HCT116 (cell line): ENCODE measurements at regions not wholly inside any gene's neighbourhood (a gene's known extent, or its start where the extent isn't known, plus 50 kb on each side); places are given as distances from the start of the nearest gene placed in this dataset.

ENCODE experiments used
- ATAC-seq: fragments of 200-7000 bp; cut with Tn5 transposase; 2 replicates; pipeline ENCODE4 v1.9.1; 2020; ENCODE audit warnings: mild to moderate bottlenecking, moderate library complexity
- BruUV-seq: library from RNA; stranded (reverse); fragments of 400-500 nt; replicated peaks from 2 replicates; lab custom pipeline; 2021; lab: Mats Ljungman, UMichigan
- CTCF ChIA-PET: fragments of 300-600 bp; sonication (Branson Sonifier 250); formaldehyde crosslinking; loops from one replicate; lab custom pipeline; 2021; ENCODE audit warnings: antibody characterized with exemption; lab: Charles Lee
- POLR2A ChIA-PET: fragments of 300-600, 350-600 bp; sonication (Branson Sonifier 250); formaldehyde crosslinking; loops from one replicate; lab custom pipeline; 2021; ENCODE audit warnings: antibody characterized with exemption; lab: Charles Lee
- RAD21 ChIA-PET, 2 experiments: fragments of 300-600 bp; sonication (Branson Sonifier 250); formaldehyde crosslinking; loops; one replicate each; lab custom pipeline; 2023; ENCODE audit warnings: low total read pairs in 2 of 2; ENCODE audit not compliant: uncharacterized antibody in 2 of 2, unreplicated experiment in 2 of 2, low non-redundant PET in 1 of 2; lab: Charles Lee
- DNase-seq: peaks from one replicate; pipeline ENCODE4 v3.0.0-alpha.2; 2010; ENCODE audit warnings: low read depth, low spot score
- H2AFZ ChIP-seq: fragments of 200-600 bp; shearing (Covaris generic), sonication (generic); 2 replicates; pipeline ENCODE4 v1.6.1; 2017; ENCODE audit warnings: low read depth, mixed run types, mixed read lengths, antibody characterized with exemption, low read length; ENCODE audit not compliant: poor library complexity, severe bottlenecking
- H3K27ac ChIP-seq: 2 replicates; pipeline ENCODE4 v1.5.1; 2012; ENCODE audit warnings: low read depth, low read length
- H3K27me3 ChIP-seq: fragments of 200-600 bp; sonication (generic); 2 replicates; pipeline ENCODE4 v1.6.1; 2016; ENCODE audit warnings: mixed run types, low read length, mixed read lengths; ENCODE audit not compliant: insufficient read depth
- H3K36me3 ChIP-seq, 2 experiments: fragments of 200-500 bp in 1 of 2; fragments of 200-600 bp in 1 of 2; sonication (Bioruptor generic) in 1 of 2; sonication (generic) in 1 of 2; 2 replicates each; pipeline versions ENCODE4 v1.5.1 to v1.6.1; 2014 to 2016; ENCODE audit warnings: low read length in 2 of 2, inconsistent platforms in 1 of 2, mixed read lengths in 1 of 2, mixed run types in 1 of 2; ENCODE audit not compliant: insufficient read depth in 2 of 2, control insufficient read depth in 1 of 2
- H3K4me1 ChIP-seq, 2 experiments: fragments of 200-600 bp in 1 of 2; sonication (generic) in 1 of 2; 2 replicates each; pipeline versions ENCODE4 v1.5.1 to v1.6.1; 2012 to 2017; ENCODE audit warnings: low read length in 2 of 2, inconsistent platforms in 1 of 2, mild to moderate bottlenecking in 1 of 2, mixed read lengths in 1 of 2, mixed run types in 1 of 2, moderate library complexity in 1 of 2; ENCODE audit not compliant: insufficient read depth in 2 of 2, control insufficient read depth in 1 of 2
- H3K4me2 ChIP-seq: fragments of 200-600 bp; sonication (generic); 2 replicates; pipeline ENCODE4 v1.6.1; 2017; ENCODE audit warnings: mixed run types, low read length, mixed read lengths
- H3K4me3 ChIP-seq, 2 experiments: fragments of 200-600 bp in 1 of 2; sonication (generic) in 1 of 2; replicated peaks in 1 of 2; 2 replicates each; pipeline ENCODE4 v1.5.1; 2011 to 2016; ENCODE audit warnings: low read length in 2 of 2, control low read depth in 1 of 2, low read depth in 1 of 2, mild to moderate bottlenecking in 1 of 2, mixed read lengths in 1 of 2, mixed run types in 1 of 2
- H3K79me2 ChIP-seq: fragments of 200-600 bp; sonication (generic); 2 replicates; pipeline ENCODE4 v1.6.1; 2017; ENCODE audit warnings: mild to moderate bottlenecking, mixed run types, low read length, moderate library complexity, mixed read lengths; ENCODE audit not compliant: insufficient read depth
- H3K9ac ChIP-seq: fragments of 200-600 bp; sonication (generic); 2 replicates; pipeline ENCODE4 v1.6.1; 2016; ENCODE audit warnings: low read length, mixed read lengths
- H3K9me2 ChIP-seq: fragments of 200-600 bp; sonication (generic), shearing (Covaris generic); 2 replicates; pipeline ENCODE4 v1.6.1; 2017; ENCODE audit warnings: mixed run types, mild to moderate bottlenecking, moderate library complexity; ENCODE audit not compliant: insufficient read depth
- H3K9me3 ChIP-seq, 2 experiments: fragments of 200-500 bp in 1 of 2; fragments of 200-600 bp in 1 of 2; sonication (Bioruptor generic) in 1 of 2; sonication (generic) in 1 of 2; 2 replicates each; pipeline ENCODE4 v1.6.1; 2014 to 2017; ENCODE audit warnings: low read length in 2 of 2, mixed read lengths in 2 of 2, inconsistent platforms in 1 of 2, low read depth in 1 of 2, mild to moderate bottlenecking in 1 of 2, mixed run types in 1 of 2, moderate library complexity in 1 of 2; ENCODE audit not compliant: control insufficient read depth in 1 of 2, insufficient read depth in 1 of 2
- H4K20me1 ChIP-seq: fragments of 200-600 bp; sonication (generic), shearing (Covaris generic); 2 replicates; pipeline ENCODE4 v1.6.1; 2017; ENCODE audit warnings: mixed run types, mild to moderate bottlenecking, moderate library complexity; ENCODE audit not compliant: insufficient read depth
- CBX3 ChIP-seq: IDR thresholded peaks from 2 replicates; pipeline ENCODE4 v1.6.1; 2012; ENCODE audit warnings: low read depth
- EGR1 ChIP-seq: IDR thresholded peaks from 2 replicates; pipeline ENCODE4 v1.6.1; 2012; ENCODE audit warnings: low read depth
- ELF1 ChIP-seq: IDR thresholded peaks from 2 replicates; pipeline ENCODE4 v1.6.1; 2012; ENCODE audit warnings: low read depth, borderline replicate concordance
- EZH2 ChIP-seq: fragments of 200-600 bp; sonication (generic); IDR thresholded peaks from 2 replicates; pipeline ENCODE4 v1.6.1; 2017; ENCODE audit warnings: antibody characterized with exemption, mixed run types
- FOSL1 ChIP-seq: IDR thresholded peaks from 2 replicates; pipeline ENCODE4 v1.6.1; 2012; ENCODE audit warnings: low read depth
- JUND ChIP-seq: IDR thresholded peaks from 2 replicates; pipeline ENCODE4 v1.6.1; 2012
- POLR2AphosphoS5 ChIP-seq: IDR thresholded peaks from 2 replicates; pipeline ENCODE4 v1.6.1; 2011; ENCODE audit warnings: mild to moderate bottlenecking, low read depth, low read length, moderate library complexity
- RAD21 ChIP-seq: IDR thresholded peaks from 2 replicates; pipeline ENCODE4 v1.6.1; 2012; ENCODE audit warnings: low read depth, mild to moderate bottlenecking
- SIN3A ChIP-seq: IDR thresholded peaks from 2 replicates; pipeline ENCODE4 v1.6.1; 2012; ENCODE audit warnings: low read depth
- SP1 ChIP-seq: IDR thresholded peaks from 2 replicates; pipeline ENCODE4 v1.6.1; 2012; ENCODE audit warnings: low read depth
- TCF7L2 ChIP-seq: IDR thresholded peaks from 2 replicates; pipeline ENCODE4 v1.7.0; 2011; ENCODE audit warnings: borderline replicate concordance, inconsistent platforms; ENCODE audit not compliant: insufficient read depth, insufficient read length; ENCODE audit errors: extremely low read depth
- YY1 ChIP-seq: IDR thresholded peaks from 2 replicates; pipeline ENCODE4 v1.6.1; 2011; ENCODE audit warnings: low read length, low read depth, moderate library complexity, mild to moderate bottlenecking; ENCODE audit not compliant: insufficient replicate concordance; ENCODE audit errors: extremely low read depth
- ZFX ChIP-seq: fragments of 450-650 bp; IDR thresholded peaks from 2 replicates; pipeline ENCODE4 v1.6.1; 2017
- ZNF274 ChIP-seq: fragments of 200-500 bp; sonication (Bioruptor generic); IDR thresholded peaks from 2 replicates; pipeline ENCODE4 v1.6.1; 2014; ENCODE audit warnings: mild to moderate bottlenecking, low read depth, low read length, inconsistent platforms
- intact Hi-C: fragments of 100-400 bp; cut with micrococcal nuclease; formaldehyde crosslinking; loops from 2 replicates; pipeline ENCODE4 v1.10.0; 2022
- TF ChIP-seq, protein P1 (sequence below): IDR thresholded peaks from 2 replicates; pipeline ENCODE4 v1.6.1; 2012; ENCODE audit warnings: low read depth
- TF ChIP-seq, protein P2 (sequence below): IDR thresholded peaks from 2 replicates; pipeline ENCODE4 v1.6.1; 2011; ENCODE audit warnings: mild to moderate bottlenecking, low read length, moderate library complexity; ENCODE audit not compliant: insufficient replicate concordance; ENCODE audit errors: extremely low read depth
- TF ChIP-seq, protein P3 (sequence below): IDR thresholded peaks from 2 replicates; pipeline ENCODE4 v1.6.1; 2012
- TF ChIP-seq, protein P4 (sequence below), 3 experiments: fragments of 200-600 bp in 1 of 3; sonication (generic) in 1 of 3; IDR thresholded peaks in 2 of 3; conservative IDR thresholded peaks in 1 of 3; 2 replicates each; pipeline ENCODE4 v1.5.1; 2012 to 2017; ENCODE audit warnings: low read depth in 2 of 3, low read length in 2 of 3, antibody characterized with exemption in 1 of 3, borderline replicate concordance in 1 of 3, control low read depth in 1 of 3, mild to moderate bottlenecking in 1 of 3, mixed read lengths in 1 of 3, mixed run types in 1 of 3, moderate library complexity in 1 of 3; ENCODE audit not compliant: insufficient read depth in 1 of 3
- TF ChIP-seq, protein P5 (sequence below): IDR thresholded peaks from 2 replicates; pipeline ENCODE4 v1.6.1; 2012

DNA sequence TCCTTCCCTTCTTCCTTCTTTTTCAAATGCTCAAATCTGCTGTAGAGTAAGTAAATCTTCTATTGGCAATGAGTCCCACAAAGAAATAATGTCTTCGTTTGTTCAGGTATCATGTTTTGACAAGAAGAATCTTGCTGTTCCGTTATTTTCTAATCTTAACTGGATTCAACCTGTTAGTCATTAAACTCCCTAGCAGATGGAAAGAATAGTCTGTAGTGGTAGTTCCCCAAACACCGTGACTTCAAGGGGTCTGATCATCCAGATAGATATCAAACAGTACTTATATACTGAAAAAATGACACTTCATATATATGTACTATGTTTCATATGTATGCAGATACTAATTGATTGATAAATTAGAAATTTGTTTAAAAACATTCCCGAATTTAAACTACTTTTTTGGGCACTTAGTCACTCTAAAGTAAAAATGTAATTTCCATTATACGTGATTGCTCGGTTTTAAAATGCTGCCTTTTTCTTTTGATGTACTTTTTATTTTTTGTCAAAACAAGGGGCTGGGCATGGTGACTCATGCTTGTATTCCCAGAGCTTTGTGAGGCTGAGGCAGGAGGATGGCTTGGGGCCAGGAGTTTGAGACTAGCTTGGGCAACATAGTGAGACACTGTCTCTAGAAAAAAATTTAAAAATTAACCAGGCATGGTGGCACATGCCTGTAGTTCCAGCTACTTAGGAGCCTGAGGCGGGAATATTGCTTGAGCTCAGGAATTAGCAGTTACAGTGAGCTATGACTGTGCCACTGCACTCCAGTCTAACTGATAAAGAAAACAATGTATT, 335.7 kb upstream of the SNX7 start:
- ATAC-seq, result peak; percentile 48
- no TSS peak for BruUV-seq
- Histone ChIP-seq H3K9me2 (no peaks in the 10 kb centered on the region), H3K4me2 (peak overlapping the region; percentile 48), H4K20me1 (no peaks in the 10 kb centered on the region), H3K9me3 (no peaks in the 10 kb centered on the region), H3K36me3 (no peaks in the 10 kb centered on the region), H3K4me1 (peaks cover 35 to 45% of the 10 kb centered on the region in 2 experiments), H3K27me3 (no peaks in the 10 kb centered on the region), H3K27ac (no peak overlapping the region), H2AFZ (peak overlapping the region; percentile 96), H3K4me3 (no peak overlapping the region; a peak in 1 of 4 replicates), H3K9ac (no peak overlapping the region), H3K79me2 (no peaks in the 10 kb centered on the region)
- CTCF ChIA-PET, result no interaction called here
- RAD21 ChIA-PET, result interaction anchor here (0.5 to 0.8 kb wide), 2 partner anchors 21 to 23 kb away, joined by 3 to 5 read pairs; no protein-coding TSS in a partner anchor
- intact Hi-C loops, result no loop called here
- DNase-seq, result peak; percentile 57
- POLR2A ChIA-PET, result no interaction called here
- TF ChIP-seq RAD21 (no peak), ZFX (no peak), FOSL1 (peak; percentile 63), SP1 (no peak), CBX3 (peak; percentile 38; the same call in 1 of the 2 replicates), POLR2AphosphoS5 (no peak), EGR1 (no peak), YY1 (no peak), TCF7L2 (peak; percentile 47), ELF1 (no peak), SIN3A (no peak), ZNF274 (no peak), JUND (peak; percentile 55), EZH2 (no peak)
- TF ChIP-seq, protein P1, sequence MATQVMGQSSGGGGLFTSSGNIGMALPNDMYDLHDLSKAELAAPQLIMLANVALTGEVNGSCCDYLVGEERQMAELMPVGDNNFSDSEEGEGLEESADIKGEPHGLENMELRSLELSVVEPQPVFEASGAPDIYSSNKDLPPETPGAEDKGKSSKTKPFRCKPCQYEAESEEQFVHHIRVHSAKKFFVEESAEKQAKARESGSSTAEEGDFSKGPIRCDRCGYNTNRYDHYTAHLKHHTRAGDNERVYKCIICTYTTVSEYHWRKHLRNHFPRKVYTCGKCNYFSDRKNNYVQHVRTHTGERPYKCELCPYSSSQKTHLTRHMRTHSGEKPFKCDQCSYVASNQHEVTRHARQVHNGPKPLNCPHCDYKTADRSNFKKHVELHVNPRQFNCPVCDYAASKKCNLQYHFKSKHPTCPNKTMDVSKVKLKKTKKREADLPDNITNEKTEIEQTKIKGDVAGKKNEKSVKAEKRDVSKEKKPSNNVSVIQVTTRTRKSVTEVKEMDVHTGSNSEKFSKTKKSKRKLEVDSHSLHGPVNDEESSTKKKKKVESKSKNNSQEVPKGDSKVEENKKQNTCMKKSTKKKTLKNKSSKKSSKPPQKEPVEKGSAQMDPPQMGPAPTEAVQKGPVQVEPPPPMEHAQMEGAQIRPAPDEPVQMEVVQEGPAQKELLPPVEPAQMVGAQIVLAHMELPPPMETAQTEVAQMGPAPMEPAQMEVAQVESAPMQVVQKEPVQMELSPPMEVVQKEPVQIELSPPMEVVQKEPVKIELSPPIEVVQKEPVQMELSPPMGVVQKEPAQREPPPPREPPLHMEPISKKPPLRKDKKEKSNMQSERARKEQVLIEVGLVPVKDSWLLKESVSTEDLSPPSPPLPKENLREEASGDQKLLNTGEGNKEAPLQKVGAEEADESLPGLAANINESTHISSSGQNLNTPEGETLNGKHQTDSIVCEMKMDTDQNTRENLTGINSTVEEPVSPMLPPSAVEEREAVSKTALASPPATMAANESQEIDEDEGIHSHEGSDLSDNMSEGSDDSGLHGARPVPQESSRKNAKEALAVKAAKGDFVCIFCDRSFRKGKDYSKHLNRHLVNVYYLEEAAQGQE, result no peak
- TF ChIP-seq, protein P2, sequence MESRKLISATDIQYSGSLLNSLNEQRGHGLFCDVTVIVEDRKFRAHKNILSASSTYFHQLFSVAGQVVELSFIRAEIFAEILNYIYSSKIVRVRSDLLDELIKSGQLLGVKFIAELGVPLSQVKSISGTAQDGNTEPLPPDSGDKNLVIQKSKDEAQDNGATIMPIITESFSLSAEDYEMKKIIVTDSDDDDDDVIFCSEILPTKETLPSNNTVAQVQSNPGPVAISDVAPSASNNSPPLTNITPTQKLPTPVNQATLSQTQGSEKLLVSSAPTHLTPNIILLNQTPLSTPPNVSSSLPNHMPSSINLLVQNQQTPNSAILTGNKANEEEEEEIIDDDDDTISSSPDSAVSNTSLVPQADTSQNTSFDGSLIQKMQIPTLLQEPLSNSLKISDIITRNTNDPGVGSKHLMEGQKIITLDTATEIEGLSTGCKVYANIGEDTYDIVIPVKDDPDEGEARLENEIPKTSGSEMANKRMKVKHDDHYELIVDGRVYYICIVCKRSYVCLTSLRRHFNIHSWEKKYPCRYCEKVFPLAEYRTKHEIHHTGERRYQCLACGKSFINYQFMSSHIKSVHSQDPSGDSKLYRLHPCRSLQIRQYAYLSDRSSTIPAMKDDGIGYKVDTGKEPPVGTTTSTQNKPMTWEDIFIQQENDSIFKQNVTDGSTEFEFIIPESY, result no peak
- TF ChIP-seq, protein P3, sequence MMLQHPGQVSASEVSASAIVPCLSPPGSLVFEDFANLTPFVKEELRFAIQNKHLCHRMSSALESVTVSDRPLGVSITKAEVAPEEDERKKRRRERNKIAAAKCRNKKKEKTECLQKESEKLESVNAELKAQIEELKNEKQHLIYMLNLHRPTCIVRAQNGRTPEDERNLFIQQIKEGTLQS, result no peak
- TF ChIP-seq, protein P4, sequence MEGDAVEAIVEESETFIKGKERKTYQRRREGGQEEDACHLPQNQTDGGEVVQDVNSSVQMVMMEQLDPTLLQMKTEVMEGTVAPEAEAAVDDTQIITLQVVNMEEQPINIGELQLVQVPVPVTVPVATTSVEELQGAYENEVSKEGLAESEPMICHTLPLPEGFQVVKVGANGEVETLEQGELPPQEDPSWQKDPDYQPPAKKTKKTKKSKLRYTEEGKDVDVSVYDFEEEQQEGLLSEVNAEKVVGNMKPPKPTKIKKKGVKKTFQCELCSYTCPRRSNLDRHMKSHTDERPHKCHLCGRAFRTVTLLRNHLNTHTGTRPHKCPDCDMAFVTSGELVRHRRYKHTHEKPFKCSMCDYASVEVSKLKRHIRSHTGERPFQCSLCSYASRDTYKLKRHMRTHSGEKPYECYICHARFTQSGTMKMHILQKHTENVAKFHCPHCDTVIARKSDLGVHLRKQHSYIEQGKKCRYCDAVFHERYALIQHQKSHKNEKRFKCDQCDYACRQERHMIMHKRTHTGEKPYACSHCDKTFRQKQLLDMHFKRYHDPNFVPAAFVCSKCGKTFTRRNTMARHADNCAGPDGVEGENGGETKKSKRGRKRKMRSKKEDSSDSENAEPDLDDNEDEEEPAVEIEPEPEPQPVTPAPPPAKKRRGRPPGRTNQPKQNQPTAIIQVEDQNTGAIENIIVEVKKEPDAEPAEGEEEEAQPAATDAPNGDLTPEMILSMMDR (IDR thresholded peaks at IDR 0.05 in 2 of 3, conservative IDR thresholded peaks at IDR 0.05 in 1 of 3; ENCODE audit: borderline replicate concordance in 1 of 3, insufficient read depth in 1 of 3, low read depth in 2 of 3, low read length in 2 of 3), result no peak
- TF ChIP-seq, protein P5, sequence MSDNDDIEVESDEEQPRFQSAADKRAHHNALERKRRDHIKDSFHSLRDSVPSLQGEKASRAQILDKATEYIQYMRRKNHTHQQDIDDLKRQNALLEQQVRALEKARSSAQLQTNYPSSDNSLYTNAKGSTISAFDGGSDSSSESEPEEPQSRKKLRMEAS, result peak; percentile 43
